Activated CD8-positive, alpha-beta T cell treated with anti-CD3 and anti-CD28 coated beads, Interleukin-2, amount 10 ng/mL, durations not matched to agents 7 days and 5 days (primary cell): ENCODE measurements at regions not wholly inside any gene's neighbourhood (a gene's known extent, or its start where the extent isn't known, plus 50 kb on each side); places are given as distances from the start of the nearest gene placed in this dataset.
"Not testable (repeated sequence)": the region's sequence is repeated elsewhere in the genome, so short reads cannot be mapped to it uniquely, and the experiment has no call there.

Source experiments
- ATAC-seq: fragments of 150-1000 bp; cut with Tn5 transposase; one replicate; pipeline ENCODE4 v1.10.0; 2021; ENCODE audit warnings: moderate library complexity
- CTCF ChIA-PET: fragments of 350-600 bp; sonication (Branson Sonifier 250); formaldehyde crosslinking; loops from one replicate; lab custom pipeline; 2021; ENCODE audit warnings: antibody characterized with exemption; lab: Charles Lee
- POLR2A ChIA-PET: fragments of 350-600 bp; sonication (Branson Sonifier 250); formaldehyde crosslinking; loops from one replicate; lab custom pipeline; 2021; ENCODE audit warnings: antibody characterized with exemption; lab: Charles Lee
- DNase-seq: peaks from one replicate; pipeline ENCODE4 v3.0.0-alpha.2; 2020
- H3K27ac Mint-ChIP-seq: one replicate; pipeline ENCODE4 v1.8.0; 2021; ENCODE audit warnings: mild to moderate bottlenecking, mixed read lengths
- H3K27me3 Mint-ChIP-seq: one replicate; pipeline ENCODE4 v1.8.0; 2021; ENCODE audit warnings: low read depth, mixed read lengths
- H3K36me3 Mint-ChIP-seq: one replicate; pipeline ENCODE4 v1.8.0; 2021; ENCODE audit warnings: low read depth, mixed read lengths
- H3K4me1 Mint-ChIP-seq: one replicate; pipeline ENCODE4 v1.8.0; 2021; ENCODE audit warnings: low read depth, mixed read lengths
- H3K4me3 Mint-ChIP-seq: one replicate; pipeline ENCODE4 v1.8.0; 2021; ENCODE audit warnings: mild to moderate bottlenecking, mixed read lengths
- H3K9me3 Mint-ChIP-seq: one replicate; pipeline ENCODE4 v1.8.0; 2022; ENCODE audit warnings: mixed read lengths; ENCODE audit not compliant: insufficient read depth

DNA sequence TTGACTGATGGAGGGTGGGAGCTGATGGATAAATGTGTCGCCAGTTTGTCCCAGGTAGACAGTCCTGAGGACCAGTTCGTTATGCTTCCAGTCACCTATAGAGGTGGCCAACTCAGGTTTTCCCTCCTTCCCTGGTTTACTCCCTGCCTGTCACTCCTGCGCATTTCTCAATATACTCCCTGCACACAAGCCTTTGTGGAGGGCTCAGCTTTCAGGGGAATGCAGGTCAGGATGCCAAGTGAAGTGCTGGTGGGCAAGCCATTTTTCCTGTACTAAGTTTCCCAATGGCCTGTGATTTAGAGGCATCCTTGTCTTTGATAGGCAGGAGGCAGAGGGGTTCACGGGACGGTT, 473.5 kb upstream of the ZMIZ1 start:
- Mint-ChIP-seq H3K27me3 (peaks cover 13% of the 10 kb centered on the region), H3K4me1 (no peaks in the 10 kb centered on the region), H3K27ac (no peak overlapping the region), H3K9me3 (no peaks in the 10 kb centered on the region), H3K36me3 (no peaks in the 10 kb centered on the region), H3K4me3 (no peak overlapping the region)
- DNase-seq (no peak), ATAC-seq (no peak)
- ChIA-PET POLR2A (no interaction called here), CTCF (no interaction called here)

- ATAC-seq (no peak), DNase-seq (no peak)
- no peaks in the 10 kb centered on the region for H3K9me3 Mint-ChIP-seq
- ChIA-PET CTCF (no interaction called here), POLR2A (no interaction called here)
- no peak overlapping the region for H3K27ac Mint-ChIP-seq
- no peaks in the 10 kb centered on the region for H3K36me3 Mint-ChIP-seq
- no peak overlapping the region for H3K4me3 Mint-ChIP-seq
- no peaks in the 10 kb centered on the region for H3K4me1 Mint-ChIP-seq
- peaks cover 10% of the 10 kb centered on the region for H3K27me3 Mint-ChIP-seq
Observed at GRCh38 chr10:78596556-78596955, 472.2 kb upstream of the ZMIZ1 start.

DNA sequence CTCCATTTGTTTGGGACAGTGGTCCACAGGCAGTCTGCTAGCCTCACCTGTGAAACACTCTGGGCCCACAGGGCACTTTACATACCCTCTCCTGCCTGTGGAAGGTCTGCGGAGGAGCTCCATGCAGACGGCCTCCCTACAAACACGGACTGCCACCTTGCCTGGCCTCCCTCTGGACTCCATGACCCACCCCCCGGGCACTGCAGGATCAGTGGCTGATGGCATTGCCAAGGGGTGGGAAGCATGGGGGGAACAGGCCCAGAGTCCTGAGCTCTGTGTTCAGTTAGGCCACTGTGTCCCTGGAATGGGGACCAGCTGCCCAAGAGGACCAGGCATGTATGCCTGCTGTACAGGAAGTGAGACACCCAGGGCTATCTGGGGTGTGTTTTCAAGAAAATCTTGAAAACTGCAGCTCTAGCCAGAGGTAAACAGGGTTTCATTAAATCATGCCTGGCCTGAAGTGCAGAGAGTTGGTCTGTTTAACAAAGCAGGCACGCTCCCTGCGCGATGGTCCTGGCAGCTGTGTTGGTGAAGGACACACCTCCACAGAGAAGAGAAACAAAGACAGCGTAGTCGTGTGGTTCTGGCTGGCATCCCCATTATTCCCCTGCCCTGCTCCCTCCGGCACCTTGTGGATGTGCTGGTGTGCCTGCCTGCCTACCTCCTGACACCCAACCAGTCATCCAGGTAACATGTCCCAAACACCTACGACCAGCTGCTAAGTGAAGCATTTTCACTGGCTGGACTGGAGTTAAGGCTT, 470.8 kb upstream of the ZMIZ1 start:
- ATAC-seq (no peak), DNase-seq (no peak)
- ChIA-PET CTCF (no interaction called here), POLR2A (interaction anchor here (0.6 kb wide), 1 partner anchor 1531 kb away, joined by 4 read pairs; no protein-coding TSS in a partner anchor)
- no peak overlapping the region for H3K4me3 Mint-ChIP-seq
- H3K4me1 Mint-ChIP-seq = no peaks in the 10 kb centered on the region
- no peaks in the 10 kb centered on the region for H3K9me3 Mint-ChIP-seq
- H3K27ac Mint-ChIP-seq = no peak overlapping the region
- no peaks in the 10 kb centered on the region for H3K36me3 Mint-ChIP-seq
- peaks cover 3% of the 10 kb centered on the region for H3K27me3 Mint-ChIP-seq

- ChIA-PET CTCF (no interaction called here), POLR2A (no interaction called here)
- Mint-ChIP-seq H3K36me3 (no peaks in the 10 kb centered on the region), H3K9me3 (no peaks in the 10 kb centered on the region), H3K27ac (no peak overlapping the region), H3K27me3 (no peaks in the 10 kb centered on the region), H3K4me3 (no peak overlapping the region), H3K4me1 (no peaks in the 10 kb centered on the region)
- ATAC-seq (no peak), DNase-seq (no peak)
Observed at GRCh38 chr10:78599122-78599853, 469.5 kb upstream of the ZMIZ1 start.

GRCh38 chr10:78600121-78600665, 468.6 kb upstream of the ZMIZ1 start:
- H3K27ac Mint-ChIP-seq = no peak overlapping the region
- ChIA-PET POLR2A (no interaction called here), CTCF (no interaction called here)
- no peak overlapping the region for H3K4me3 Mint-ChIP-seq
- H3K27me3 Mint-ChIP-seq = no peaks in the 10 kb centered on the region
- DNase-seq (no peak), ATAC-seq (no peak)
- H3K36me3 Mint-ChIP-seq = no peaks in the 10 kb centered on the region
- no peaks in the 10 kb centered on the region for H3K9me3 Mint-ChIP-seq
- no peaks in the 10 kb centered on the region for H3K4me1 Mint-ChIP-seq

DNA sequence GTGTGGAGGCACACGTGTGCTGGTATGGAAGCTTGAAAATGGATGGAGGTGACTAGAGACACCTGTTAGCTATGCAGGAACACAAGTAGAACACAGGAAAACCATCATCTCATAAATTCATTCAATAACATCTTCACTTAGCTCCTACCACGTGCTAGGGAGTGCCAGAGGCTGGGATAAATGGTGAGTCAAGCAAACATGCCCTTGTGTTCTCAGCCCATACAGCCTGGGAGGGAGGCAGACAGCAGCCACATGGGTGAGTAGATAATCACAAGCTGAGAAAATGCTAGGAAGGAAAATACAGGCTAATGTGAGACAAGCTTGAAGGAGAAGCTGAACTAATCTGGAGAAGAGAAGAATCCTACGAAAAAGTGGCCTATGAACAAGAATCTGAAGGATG, 468.0 kb upstream of the ZMIZ1 start:
- Mint-ChIP-seq H3K9me3 (no peaks in the 10 kb centered on the region), H3K4me3 (no peak overlapping the region), H3K27me3 (no peaks in the 10 kb centered on the region), H3K36me3 (no peaks in the 10 kb centered on the region), H3K27ac (no peak overlapping the region), H3K4me1 (no peaks in the 10 kb centered on the region)
- ATAC-seq (no peak), DNase-seq (no peak)
- ChIA-PET POLR2A (no interaction called here), CTCF (no interaction called here)

DNA sequence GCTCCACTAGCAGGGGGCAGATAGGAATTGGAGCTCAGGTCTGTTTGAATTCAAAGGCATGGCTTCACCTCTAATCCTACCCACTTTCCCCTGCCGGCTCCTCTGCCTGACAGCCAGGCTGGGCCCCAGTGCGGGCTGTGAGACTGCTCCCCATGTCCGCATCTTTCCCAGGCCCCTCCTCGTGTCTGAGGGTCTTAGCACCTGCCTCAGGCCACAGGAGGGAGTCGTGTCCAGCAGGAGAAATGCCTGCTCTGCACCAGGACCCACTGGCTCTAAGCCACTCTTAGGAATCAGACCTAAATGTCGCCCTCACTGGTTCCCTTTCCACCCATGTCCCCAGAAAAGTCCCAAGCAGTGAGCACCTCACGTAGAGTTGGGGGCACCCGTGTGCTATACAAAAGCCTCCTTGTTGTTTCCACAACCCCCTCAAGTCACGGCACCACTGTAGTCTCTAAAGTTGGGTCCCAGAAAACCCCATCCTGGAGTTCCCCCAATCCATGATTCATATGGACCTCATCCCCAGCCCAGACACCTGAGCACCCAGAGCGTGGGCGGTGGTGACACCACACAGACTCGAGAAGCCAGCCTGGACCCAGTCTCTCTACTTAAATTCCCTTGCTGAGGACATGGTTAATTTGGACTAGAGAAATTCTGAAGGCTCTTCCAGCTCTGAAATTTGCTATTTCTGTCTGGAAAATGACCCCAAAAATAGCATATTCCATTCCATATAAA, 466.4 kb upstream of the ZMIZ1 start:
- ATAC-seq = no peak
- no peak overlapping the region for H3K4me3 Mint-ChIP-seq
- H3K36me3 Mint-ChIP-seq = no peaks in the 10 kb centered on the region
- ChIA-PET POLR2A (no interaction called here), CTCF (no interaction called here)
- no peaks in the 10 kb centered on the region for H3K27me3 Mint-ChIP-seq
- DNase-seq = no peak
- no peaks in the 10 kb centered on the region for H3K9me3 Mint-ChIP-seq
- no peak overlapping the region for H3K27ac Mint-ChIP-seq
- no peaks in the 10 kb centered on the region for H3K4me1 Mint-ChIP-seq

GRCh38 chr10:78604286-78604685, 464.5 kb upstream of the ZMIZ1 start:
- H3K4me1 Mint-ChIP-seq = no peaks in the 10 kb centered on the region
- POLR2A ChIA-PET = no interaction called here
- H3K9me3 Mint-ChIP-seq = peaks cover 9% of the 10 kb centered on the region
- no peaks in the 10 kb centered on the region for H3K36me3 Mint-ChIP-seq
- peaks cover 2% of the 10 kb centered on the region for H3K27me3 Mint-ChIP-seq
- CTCF ChIA-PET = no interaction called here
- DNase-seq (no peak), ATAC-seq (no peak)
- no peak overlapping the region for H3K27ac Mint-ChIP-seq
- H3K4me3 Mint-ChIP-seq = no peak overlapping the region

DNA sequence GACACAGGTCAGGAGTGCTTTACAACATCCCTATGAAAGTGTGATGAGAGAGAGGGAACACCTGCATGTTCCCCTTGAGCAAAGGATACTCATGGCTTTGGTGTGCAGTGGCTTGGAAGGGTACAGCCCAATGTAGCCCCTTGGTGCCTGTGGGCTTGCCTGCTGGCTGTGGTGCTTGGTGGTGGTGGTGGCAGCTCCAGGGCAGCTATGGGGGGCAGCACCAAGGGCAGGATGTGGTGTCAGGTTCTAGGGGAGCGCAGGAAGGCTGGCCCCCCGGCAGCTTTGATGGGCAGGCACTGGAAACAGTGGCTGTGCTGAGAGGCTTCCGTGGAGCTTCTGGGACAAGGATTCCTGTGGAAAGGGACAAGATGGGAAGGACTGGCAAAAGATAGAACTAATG, 464.0 kb upstream of the ZMIZ1 start:
- no peaks in the 10 kb centered on the region for H3K36me3 Mint-ChIP-seq
- peaks cover 2% of the 10 kb centered on the region for H3K27me3 Mint-ChIP-seq
- CTCF ChIA-PET = no interaction called here
- ATAC-seq (no peak), DNase-seq (no peak)
- POLR2A ChIA-PET = no interaction called here
- H3K27ac Mint-ChIP-seq = no peak overlapping the region
- no peaks in the 10 kb centered on the region for H3K4me1 Mint-ChIP-seq
- H3K4me3 Mint-ChIP-seq = no peak overlapping the region
- peaks cover 9% of the 10 kb centered on the region for H3K9me3 Mint-ChIP-seq

DNA sequence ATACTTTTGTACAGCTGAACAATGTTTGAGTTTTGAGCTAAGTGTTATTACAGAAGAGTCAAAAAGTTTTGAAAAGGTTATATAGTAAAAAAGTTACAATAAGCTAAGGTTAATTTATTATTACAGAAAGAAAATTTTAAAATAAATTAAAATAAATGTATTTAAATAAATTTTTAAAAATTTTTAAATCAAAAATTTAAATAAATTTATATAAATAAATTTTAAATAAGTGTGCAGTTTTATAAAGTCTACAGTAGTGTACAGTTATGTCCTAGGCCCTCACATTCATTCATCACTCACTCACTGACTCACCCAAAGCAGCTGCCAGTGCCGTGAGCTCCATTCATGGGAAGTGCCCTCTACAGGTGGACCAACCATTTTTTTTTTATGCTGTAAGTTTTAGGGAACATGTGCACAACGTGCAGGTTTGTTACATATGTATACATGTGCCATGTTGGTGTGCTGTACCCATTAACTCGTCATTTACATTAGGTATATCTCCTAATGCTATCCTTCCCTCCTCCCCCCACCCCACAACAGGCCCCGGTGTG, 462.9 kb upstream of the ZMIZ1 start:
- Mint-ChIP-seq H3K27ac (no peak overlapping the region), H3K4me1 (no peaks in the 10 kb centered on the region), H3K4me3 (no peak overlapping the region), H3K36me3 (no peaks in the 10 kb centered on the region), H3K27me3 (peaks cover 9% of the 10 kb centered on the region), H3K9me3 (peaks cover 9% of the 10 kb centered on the region)
- ChIA-PET CTCF (no interaction called here), POLR2A (no interaction called here)
- ATAC-seq (no peak), DNase-seq (no peak)

- H3K4me1 Mint-ChIP-seq, H3K27me3 Mint-ChIP-seq, H3K9me3 Mint-ChIP-seq, H3K36me3 Mint-ChIP-seq, CTCF ChIA-PET, H3K4me3 Mint-ChIP-seq, DNase-seq, POLR2A ChIA-PET, H3K27ac Mint-ChIP-seq, ATAC-seq: not testable (repeated sequence)
Observed at GRCh38 chr10:78606766-78607165, 462.0 kb upstream of the ZMIZ1 start.

DNA sequence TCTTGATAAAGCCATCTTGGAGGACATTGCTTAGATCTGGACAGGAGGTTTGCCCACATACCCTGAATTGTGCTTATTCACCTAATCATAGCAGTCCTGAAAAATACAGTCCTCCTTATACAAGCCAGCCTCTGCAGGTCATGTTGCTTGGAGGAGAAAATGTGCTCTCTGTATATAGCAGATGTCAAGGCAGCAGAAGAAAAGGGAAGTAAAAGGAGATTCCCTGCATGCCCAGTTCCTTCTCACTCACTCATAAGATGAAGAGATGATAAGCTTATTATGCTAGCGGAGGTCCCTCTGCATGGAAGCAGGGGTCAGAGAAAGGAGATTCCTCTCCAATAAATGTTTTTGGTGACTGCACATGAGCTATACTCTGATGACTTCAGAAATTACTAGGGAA, 458.8 kb upstream of the ZMIZ1 start:
- no peak for ATAC-seq
- ChIA-PET CTCF (no interaction called here), POLR2A (no interaction called here)
- DNase-seq = no peak
- no peak overlapping the region for H3K27ac Mint-ChIP-seq
- no peaks in the 10 kb centered on the region for H3K4me1 Mint-ChIP-seq
- H3K36me3 Mint-ChIP-seq = no peaks in the 10 kb centered on the region
- no peak overlapping the region for H3K4me3 Mint-ChIP-seq
- H3K27me3 Mint-ChIP-seq = peaks cover 9% of the 10 kb centered on the region
- peaks cover 9% of the 10 kb centered on the region for H3K9me3 Mint-ChIP-seq
